HCT116 (cell line): ENCODE measurements at regions not wholly inside any gene's neighbourhood (a gene's known extent, or its start where the extent isn't known, plus 50 kb on each side); places are given as distances from the start of the nearest gene placed in this dataset.

Experiments used
- ATAC-seq: fragments of 200-7000 bp; cut with Tn5 transposase; 2 replicates; pipeline ENCODE4 v1.9.1; 2020; ENCODE audit warnings: mild to moderate bottlenecking, moderate library complexity
- BruUV-seq: library from RNA; stranded (reverse); fragments of 400-500 nt; replicated peaks from 2 replicates; lab custom pipeline; 2021; lab: Mats Ljungman, UMichigan
- CTCF ChIA-PET: fragments of 300-600 bp; sonication (Branson Sonifier 250); formaldehyde crosslinking; loops from one replicate; lab custom pipeline; 2021; ENCODE audit warnings: antibody characterized with exemption; lab: Charles Lee
- POLR2A ChIA-PET: fragments of 300-600, 350-600 bp; sonication (Branson Sonifier 250); formaldehyde crosslinking; loops from one replicate; lab custom pipeline; 2021; ENCODE audit warnings: antibody characterized with exemption; lab: Charles Lee
- RAD21 ChIA-PET, 2 experiments: fragments of 300-600 bp; sonication (Branson Sonifier 250); formaldehyde crosslinking; loops; one replicate each; lab custom pipeline; 2023; ENCODE audit warnings: low total read pairs in 2 of 2; ENCODE audit not compliant: uncharacterized antibody in 2 of 2, unreplicated experiment in 2 of 2, low non-redundant PET in 1 of 2; lab: Charles Lee
- DNase-seq: peaks from one replicate; pipeline ENCODE4 v3.0.0-alpha.2; 2010; ENCODE audit warnings: low read depth, low spot score
- H2AFZ ChIP-seq: fragments of 200-600 bp; shearing (Covaris generic), sonication (generic); 2 replicates; pipeline ENCODE4 v1.6.1; 2017; ENCODE audit warnings: low read depth, mixed run types, mixed read lengths, antibody characterized with exemption, low read length; ENCODE audit not compliant: poor library complexity, severe bottlenecking
- H3K27ac ChIP-seq: 2 replicates; pipeline ENCODE4 v1.5.1; 2012; ENCODE audit warnings: low read depth, low read length
- H3K27me3 ChIP-seq: fragments of 200-600 bp; sonication (generic); 2 replicates; pipeline ENCODE4 v1.6.1; 2016; ENCODE audit warnings: mixed run types, low read length, mixed read lengths; ENCODE audit not compliant: insufficient read depth
- H3K36me3 ChIP-seq, 2 experiments: fragments of 200-500 bp in 1 of 2; fragments of 200-600 bp in 1 of 2; sonication (Bioruptor generic) in 1 of 2; sonication (generic) in 1 of 2; 2 replicates each; pipeline versions ENCODE4 v1.5.1 to v1.6.1; 2014 to 2016; ENCODE audit warnings: low read length in 2 of 2, inconsistent platforms in 1 of 2, mixed read lengths in 1 of 2, mixed run types in 1 of 2; ENCODE audit not compliant: insufficient read depth in 2 of 2, control insufficient read depth in 1 of 2
- H3K4me1 ChIP-seq, 2 experiments: fragments of 200-600 bp in 1 of 2; sonication (generic) in 1 of 2; 2 replicates each; pipeline versions ENCODE4 v1.5.1 to v1.6.1; 2012 to 2017; ENCODE audit warnings: low read length in 2 of 2, inconsistent platforms in 1 of 2, mild to moderate bottlenecking in 1 of 2, mixed read lengths in 1 of 2, mixed run types in 1 of 2, moderate library complexity in 1 of 2; ENCODE audit not compliant: insufficient read depth in 2 of 2, control insufficient read depth in 1 of 2
- H3K4me2 ChIP-seq: fragments of 200-600 bp; sonication (generic); 2 replicates; pipeline ENCODE4 v1.6.1; 2017; ENCODE audit warnings: mixed run types, low read length, mixed read lengths
- H3K4me3 ChIP-seq, 2 experiments: fragments of 200-600 bp in 1 of 2; sonication (generic) in 1 of 2; replicated peaks in 1 of 2; 2 replicates each; pipeline ENCODE4 v1.5.1; 2011 to 2016; ENCODE audit warnings: low read length in 2 of 2, control low read depth in 1 of 2, low read depth in 1 of 2, mild to moderate bottlenecking in 1 of 2, mixed read lengths in 1 of 2, mixed run types in 1 of 2
- H3K79me2 ChIP-seq: fragments of 200-600 bp; sonication (generic); 2 replicates; pipeline ENCODE4 v1.6.1; 2017; ENCODE audit warnings: mild to moderate bottlenecking, mixed run types, low read length, moderate library complexity, mixed read lengths; ENCODE audit not compliant: insufficient read depth
- H3K9ac ChIP-seq: fragments of 200-600 bp; sonication (generic); 2 replicates; pipeline ENCODE4 v1.6.1; 2016; ENCODE audit warnings: low read length, mixed read lengths
- H3K9me2 ChIP-seq: fragments of 200-600 bp; sonication (generic), shearing (Covaris generic); 2 replicates; pipeline ENCODE4 v1.6.1; 2017; ENCODE audit warnings: mixed run types, mild to moderate bottlenecking, moderate library complexity; ENCODE audit not compliant: insufficient read depth
- H3K9me3 ChIP-seq, 2 experiments: fragments of 200-500 bp in 1 of 2; fragments of 200-600 bp in 1 of 2; sonication (Bioruptor generic) in 1 of 2; sonication (generic) in 1 of 2; 2 replicates each; pipeline ENCODE4 v1.6.1; 2014 to 2017; ENCODE audit warnings: low read length in 2 of 2, mixed read lengths in 2 of 2, inconsistent platforms in 1 of 2, low read depth in 1 of 2, mild to moderate bottlenecking in 1 of 2, mixed run types in 1 of 2, moderate library complexity in 1 of 2; ENCODE audit not compliant: control insufficient read depth in 1 of 2, insufficient read depth in 1 of 2
- H4K20me1 ChIP-seq: fragments of 200-600 bp; sonication (generic), shearing (Covaris generic); 2 replicates; pipeline ENCODE4 v1.6.1; 2017; ENCODE audit warnings: mixed run types, mild to moderate bottlenecking, moderate library complexity; ENCODE audit not compliant: insufficient read depth
- CTCF ChIP-seq, 3 experiments: fragments of 200-600 bp in 1 of 3; sonication (generic) in 1 of 3; IDR thresholded peaks in 2 of 3; conservative IDR thresholded peaks in 1 of 3; 2 replicates each; pipeline ENCODE4 v1.5.1; 2012 to 2017; ENCODE audit warnings: low read depth in 2 of 3, low read length in 2 of 3, antibody characterized with exemption in 1 of 3, borderline replicate concordance in 1 of 3, control low read depth in 1 of 3, mild to moderate bottlenecking in 1 of 3, mixed read lengths in 1 of 3, mixed run types in 1 of 3, moderate library complexity in 1 of 3; ENCODE audit not compliant: insufficient read depth in 1 of 3
- ELF1 ChIP-seq: IDR thresholded peaks from 2 replicates; pipeline ENCODE4 v1.6.1; 2012; ENCODE audit warnings: low read depth, borderline replicate concordance
- EZH2phosphoT487 ChIP-seq: fragments of 200-600 bp; IDR thresholded peaks from 2 replicates; pipeline ENCODE4 v1.6.1; 2018; ENCODE audit warnings: antibody characterized with exemption, borderline replicate concordance
- RAD21 ChIP-seq: IDR thresholded peaks from 2 replicates; pipeline ENCODE4 v1.6.1; 2012; ENCODE audit warnings: low read depth, mild to moderate bottlenecking
- REST ChIP-seq: IDR thresholded peaks from 2 replicates; pipeline ENCODE4 v1.6.1; 2012; ENCODE audit warnings: low read depth
- intact Hi-C: fragments of 100-400 bp; cut with micrococcal nuclease; formaldehyde crosslinking; loops from 2 replicates; pipeline ENCODE4 v1.10.0; 2022

GRCh38 chr6:134493789-134494188, 175.9 kb upstream of the SGK1 start:
- no peaks in the 10 kb centered on the region for H3K9me3 ChIP-seq
- no peaks in the 10 kb centered on the region for H3K4me1 ChIP-seq
- H3K9ac ChIP-seq = no peak overlapping the region
- POLR2A ChIA-PET = no interaction called here
- H3K27ac ChIP-seq = no peak overlapping the region
- intact Hi-C loops = no loop called here
- no peaks in the 10 kb centered on the region for H3K79me2 ChIP-seq
- H3K36me3 ChIP-seq = no peaks in the 10 kb centered on the region
- H2AFZ ChIP-seq = no peak overlapping the region
- CTCF ChIA-PET = interaction anchor here (0.6 kb wide), 1 partner anchor 384 kb away, joined by 4 read pairs; no protein-coding TSS in a partner anchor
- H3K4me2 ChIP-seq = no peak overlapping the region
- BruUV-seq = no TSS peak
- H3K27me3 ChIP-seq = no peaks in the 10 kb centered on the region
- RAD21 ChIA-PET = no interaction called here
- ATAC-seq (no peak), DNase-seq (no peak)
- no peak for TF ChIP-seq REST
- no peak for TF ChIP-seq EZH2phosphoT487
- no peak for TF ChIP-seq RAD21
- no peak for TF ChIP-seq CTCF (IDR thresholded peaks at IDR 0.05 in 2 of 3, conservative IDR thresholded peaks at IDR 0.05 in 1 of 3; ENCODE audit: borderline replicate concordance in 1 of 3, insufficient read depth in 1 of 3, low read depth in 2 of 3, low read length in 2 of 3)
- no peak for TF ChIP-seq ELF1
- H4K20me1 ChIP-seq = no peaks in the 10 kb centered on the region
- H3K9me2 ChIP-seq = 0 out of 2 replicates have a peak, but pooled peaks cover 6% of the 10 kb centered on the region
- no peak overlapping the region for H3K4me3 ChIP-seq
